NCI-H1930 (cell line): ENCODE measurements at regions not wholly inside any gene's neighbourhood (a gene's known extent, or its start where the extent isn't known, plus 50 kb on each side); places are given as distances from the start of the nearest gene placed in this dataset.

Source experiments
- DNase-seq, 2 experiments: peaks; one replicate each; lab custom pipeline; 2025; lab: John Stamatoyannopoulos, UW

DNA sequence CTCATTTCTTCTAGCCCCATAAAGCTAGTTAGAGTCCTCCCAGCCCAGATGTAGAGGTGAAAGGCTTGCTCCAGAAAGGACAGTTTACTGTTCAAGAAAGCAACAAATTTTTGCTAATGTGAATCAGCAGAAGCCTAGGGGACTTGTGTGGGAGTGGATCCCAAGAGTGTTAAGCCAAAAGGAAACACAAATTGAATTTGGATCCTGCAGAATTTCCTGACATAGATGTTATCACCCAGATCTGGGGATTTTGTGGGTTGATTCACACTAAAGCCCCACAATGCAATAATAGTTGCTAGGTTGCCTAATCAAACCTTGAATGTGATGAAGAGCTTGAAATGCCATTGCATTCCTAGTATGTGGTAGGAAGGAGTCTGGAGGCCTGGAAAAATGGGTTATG lies 135.2 kb upstream of the HS3ST3A1 start:
- no peak for DNase-seq

DNA sequence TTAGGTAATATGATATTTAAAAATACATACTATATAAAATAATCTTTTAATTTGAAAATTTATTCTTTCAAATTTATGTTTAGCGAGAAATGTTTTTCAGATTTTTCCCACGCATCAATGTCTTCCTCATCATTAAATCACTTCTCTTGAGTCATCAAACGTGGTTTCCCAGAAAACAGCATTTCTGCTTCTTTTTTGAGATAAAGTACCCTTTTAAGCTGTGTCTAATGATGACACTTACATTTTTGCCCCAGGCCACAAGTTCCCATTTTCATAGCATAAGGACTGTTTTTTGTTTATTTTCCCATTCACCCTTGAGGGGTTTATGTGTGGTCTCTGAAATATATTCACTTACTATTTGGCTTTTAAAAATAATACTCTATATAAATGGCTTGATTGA lies 139.0 kb upstream of the HS3ST3A1 start:
- DNase-seq = no peak

DNA sequence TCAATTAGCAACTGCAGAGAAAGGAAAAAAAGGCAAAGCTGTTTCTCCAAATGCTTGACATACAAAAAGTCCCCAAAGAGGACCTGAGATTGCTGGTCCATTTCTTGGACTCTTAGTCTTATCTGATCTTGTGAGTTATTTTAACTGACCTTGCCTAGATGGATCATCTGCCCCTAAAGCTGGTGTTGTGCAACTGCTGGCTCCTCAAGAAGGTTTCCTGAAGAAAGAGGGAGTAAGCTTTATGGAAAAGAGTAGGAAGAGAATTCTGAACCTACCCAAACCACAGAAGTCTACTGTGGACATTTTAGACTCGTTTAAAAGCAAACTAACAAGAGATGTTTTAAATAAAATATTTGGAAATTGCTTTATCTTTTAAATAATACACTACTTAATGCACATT lies 140.0 kb upstream of the HS3ST3A1 start:
- DNase-seq = no peak

DNA sequence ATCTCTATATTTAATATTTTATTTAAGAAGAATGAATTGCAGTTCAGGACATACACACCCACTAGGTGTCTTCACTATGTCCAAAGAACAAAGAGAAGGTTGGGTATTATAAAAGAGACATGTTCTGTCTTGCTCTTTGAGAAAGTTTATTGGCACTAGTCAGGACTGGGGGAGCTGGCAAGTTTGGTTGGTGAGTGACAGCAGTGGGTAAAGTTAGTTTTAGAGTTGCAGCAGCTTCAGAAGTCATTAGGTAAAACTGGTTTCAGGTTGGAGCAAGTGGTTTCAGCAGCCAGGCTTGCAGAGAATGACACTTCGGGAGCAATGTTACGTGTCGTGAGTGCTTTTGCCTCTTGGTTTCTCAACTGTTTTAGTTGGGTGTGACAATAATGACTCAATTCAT lies 142.2 kb upstream of the HS3ST3A1 start:
- DNase-seq = no peak

DNA sequence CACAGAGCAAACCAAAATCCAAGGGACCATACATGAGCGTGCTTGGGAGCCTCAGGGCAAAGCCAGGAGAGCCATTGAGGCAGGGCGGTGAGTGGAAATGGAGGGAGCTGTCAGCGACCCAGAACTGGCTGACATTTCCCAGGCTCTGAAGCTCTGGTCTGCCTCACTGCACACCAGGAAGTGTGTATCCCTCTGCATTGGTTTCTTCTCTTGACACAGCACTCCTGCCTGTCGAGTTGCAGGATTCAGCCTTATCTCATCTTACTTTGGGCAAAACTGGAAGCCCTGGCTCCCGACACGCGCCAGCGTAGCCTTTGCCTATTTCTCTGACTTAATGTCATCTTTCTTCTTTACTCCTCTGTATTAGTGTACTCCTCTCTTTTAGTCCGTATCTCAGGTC lies 144.7 kb upstream of the HS3ST3A1 start:
- DNase-seq = no peak

DNA sequence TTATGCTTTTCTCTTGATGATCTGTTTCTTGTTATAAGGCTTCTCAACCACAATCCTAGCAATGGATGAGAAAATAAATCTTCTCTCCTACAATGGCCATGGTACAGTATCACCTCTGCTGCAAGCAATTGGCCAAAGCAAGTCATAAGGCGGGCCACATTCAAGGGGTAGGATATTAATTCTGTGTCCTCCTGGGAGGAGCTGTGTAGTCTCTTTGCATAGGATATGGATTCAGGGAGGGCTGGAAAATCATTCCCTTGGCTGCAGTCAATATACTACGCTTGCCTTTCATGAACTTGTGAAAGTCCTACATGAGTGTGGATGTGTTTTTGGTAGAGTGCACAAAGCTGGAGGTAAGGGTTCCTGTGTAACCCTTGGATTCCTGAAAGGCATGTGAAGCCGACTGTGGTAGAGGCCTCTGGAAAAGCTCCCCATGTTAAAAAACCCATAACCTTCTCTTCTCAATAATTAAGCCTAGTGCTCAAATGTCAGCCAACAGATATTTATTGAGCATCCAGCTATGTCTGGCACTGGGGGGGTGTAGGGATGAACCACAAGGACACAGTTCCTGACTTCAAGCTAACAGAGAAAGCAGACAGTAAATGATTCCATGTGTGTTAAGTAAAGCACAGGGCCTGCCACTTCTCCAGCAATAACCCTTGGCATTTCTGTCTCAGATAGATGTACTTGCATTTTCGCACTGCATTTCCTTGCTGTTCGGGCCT lies 147.6 kb upstream of the HS3ST3A1 start:
- no peak for DNase-seq

DNA sequence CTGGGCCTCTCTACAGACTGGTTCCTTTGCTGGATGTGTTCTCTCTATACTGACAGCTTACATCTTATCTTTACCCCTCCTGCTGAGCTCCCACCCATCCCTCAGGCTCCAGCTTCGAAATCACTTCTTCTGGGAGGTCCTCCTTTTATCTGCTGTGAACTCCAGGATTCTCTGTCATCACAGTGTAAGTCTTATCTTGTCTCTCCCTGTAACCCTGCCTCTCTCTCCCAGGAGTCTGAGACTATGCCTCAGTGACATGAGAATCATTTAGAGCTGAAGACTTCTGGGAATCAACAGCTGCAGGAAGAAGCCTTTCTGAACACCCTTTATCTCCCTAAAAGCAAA lies 148.1 kb upstream of the HS3ST3A1 start:
- DNase-seq = no peak

DNA sequence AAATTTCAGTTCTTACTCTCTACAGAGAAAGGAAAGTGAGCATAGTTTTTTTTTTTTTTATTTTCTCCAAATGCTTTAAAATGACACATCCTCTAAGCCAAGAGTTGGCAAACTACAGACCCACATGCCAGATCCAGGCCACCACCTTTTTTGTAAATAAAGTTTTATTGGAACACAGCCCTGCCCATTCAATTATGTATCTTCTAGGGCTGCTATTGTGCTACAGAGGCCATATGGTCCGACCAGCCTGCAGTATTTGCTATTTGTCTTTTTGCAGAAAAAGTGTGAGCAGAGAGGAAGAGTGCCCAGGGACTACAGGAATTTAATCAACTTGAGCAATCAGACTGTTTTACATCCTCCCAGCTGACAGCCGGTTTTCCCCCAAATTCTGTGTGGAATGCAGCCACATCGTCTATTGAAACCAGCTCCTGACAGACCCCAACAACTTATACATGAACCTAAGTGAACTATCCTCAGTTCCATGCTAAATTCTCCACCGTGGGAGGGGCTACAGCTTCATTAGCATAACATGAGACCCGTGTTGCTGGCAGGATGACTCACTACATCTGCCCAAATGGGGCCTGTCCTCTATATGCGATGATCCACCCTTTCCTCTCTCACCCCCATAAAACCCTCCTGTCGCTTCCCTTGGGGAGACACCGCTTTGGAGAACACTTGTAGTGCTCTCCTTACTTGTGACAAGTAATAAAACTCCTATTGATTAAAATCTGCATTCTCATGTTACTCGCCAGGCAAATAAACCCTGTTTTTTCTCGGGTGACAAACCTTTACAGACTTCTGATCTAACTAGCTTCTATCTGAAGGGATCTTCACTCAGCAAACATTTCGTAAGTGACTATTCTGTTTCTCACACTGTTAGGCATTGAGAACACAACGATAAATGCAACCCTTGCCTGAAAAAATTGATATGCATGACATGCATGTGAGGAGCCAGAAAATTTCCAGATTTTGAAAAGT lies 149.4 kb upstream of the HS3ST3A1 start:
- DNase-seq = no peak

DNA sequence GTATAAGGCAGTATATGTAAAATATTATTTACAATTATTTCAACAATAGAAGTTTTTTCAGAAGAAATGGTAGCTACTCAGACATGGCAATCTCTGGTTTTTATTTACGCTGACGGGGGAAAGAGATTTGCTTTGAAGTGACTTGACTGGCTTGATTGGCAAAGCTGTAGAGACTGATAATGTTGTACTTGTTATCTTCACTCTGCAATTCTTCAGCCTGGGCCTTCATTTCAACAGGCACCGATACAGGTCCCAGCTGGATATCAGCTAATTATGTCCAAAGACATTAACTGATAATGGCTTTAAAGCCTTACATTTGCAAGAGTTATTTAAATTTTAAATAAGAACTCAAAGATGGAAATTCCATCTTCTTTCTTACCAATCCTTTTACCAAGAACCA lies 151.4 kb upstream of the HS3ST3A1 start:
- DNase-seq = no peak

DNA sequence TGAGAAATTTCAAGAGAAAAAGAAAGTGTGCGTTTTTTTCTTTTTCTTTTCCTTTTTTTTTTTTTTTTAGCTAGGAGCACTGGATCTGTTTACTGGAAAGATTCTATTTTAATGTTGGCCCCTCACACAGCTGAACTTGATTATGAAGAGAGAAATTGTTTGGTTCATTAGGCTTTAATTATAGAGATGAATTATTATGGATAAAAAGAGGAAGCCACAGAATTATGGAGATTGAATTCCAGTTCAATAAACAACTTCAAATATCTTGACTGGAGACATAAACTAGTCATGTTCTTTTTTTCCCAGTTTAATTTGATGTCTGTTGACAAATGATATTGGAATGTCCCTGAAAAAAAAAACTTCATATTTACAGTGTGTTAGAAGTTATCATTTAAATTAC lies 152.0 kb upstream of the HS3ST3A1 start:
- DNase-seq = no peak

DNA sequence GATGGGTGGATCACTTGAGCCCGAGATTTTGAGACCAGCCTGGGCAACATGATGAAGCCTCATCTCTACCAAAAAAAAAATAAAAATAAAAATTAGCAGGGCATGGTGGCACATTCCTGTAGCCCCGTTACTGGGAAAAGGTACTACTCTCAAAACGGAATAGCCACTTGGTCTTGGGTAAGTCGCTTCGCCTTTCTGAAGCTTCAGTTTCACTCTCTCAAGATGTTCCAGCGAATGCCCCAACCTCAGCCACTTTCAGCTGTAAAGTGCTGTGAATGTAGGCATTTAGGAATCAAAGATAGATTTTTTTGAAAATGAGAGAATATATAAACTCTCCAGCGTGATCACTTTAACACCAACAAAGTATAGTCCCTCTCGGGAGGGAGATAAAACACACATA lies 154.1 kb upstream of the HS3ST3A1 start:
- no peak for DNase-seq

DNA sequence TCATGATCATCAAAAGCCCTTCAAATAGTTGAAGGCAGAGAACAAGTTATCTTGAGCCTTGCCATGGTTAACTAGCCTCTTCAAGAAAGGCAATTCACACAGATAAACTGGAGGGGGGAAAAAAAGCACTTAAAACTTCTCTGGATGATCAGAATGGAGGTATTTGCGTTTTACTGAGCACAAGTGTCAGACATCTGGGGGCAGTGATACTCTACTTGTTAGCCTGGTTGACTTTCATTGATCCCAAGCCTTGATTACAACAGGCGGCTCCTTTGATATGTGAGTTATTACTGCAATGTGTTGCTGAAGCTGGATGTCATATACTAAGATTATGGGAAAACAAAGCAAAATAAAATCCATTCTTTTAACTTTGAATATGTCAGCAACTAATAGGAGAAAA lies 155.0 kb upstream of the HS3ST3A1 start:
- no peak for DNase-seq

DNA sequence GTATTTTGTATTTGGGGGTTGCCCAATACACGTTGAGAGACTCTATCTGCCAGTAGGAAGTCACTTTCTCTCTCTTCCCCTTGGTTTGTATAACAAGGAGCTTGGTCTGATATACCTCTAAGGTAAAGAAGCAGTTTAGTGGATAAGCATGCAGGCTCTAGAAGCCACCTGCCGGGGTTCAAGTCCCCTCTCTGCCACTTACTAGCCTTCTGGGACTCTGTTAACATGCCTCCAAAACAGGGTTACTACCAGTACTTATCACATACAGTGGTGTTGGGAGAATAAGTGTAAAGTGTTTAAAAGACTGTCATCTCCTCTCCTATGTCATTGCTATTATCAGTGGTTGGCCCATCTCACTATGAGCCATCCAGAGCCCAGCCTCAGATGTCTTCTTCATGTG lies 156.1 kb upstream of the HS3ST3A1 start:
- DNase-seq = no peak

DNA sequence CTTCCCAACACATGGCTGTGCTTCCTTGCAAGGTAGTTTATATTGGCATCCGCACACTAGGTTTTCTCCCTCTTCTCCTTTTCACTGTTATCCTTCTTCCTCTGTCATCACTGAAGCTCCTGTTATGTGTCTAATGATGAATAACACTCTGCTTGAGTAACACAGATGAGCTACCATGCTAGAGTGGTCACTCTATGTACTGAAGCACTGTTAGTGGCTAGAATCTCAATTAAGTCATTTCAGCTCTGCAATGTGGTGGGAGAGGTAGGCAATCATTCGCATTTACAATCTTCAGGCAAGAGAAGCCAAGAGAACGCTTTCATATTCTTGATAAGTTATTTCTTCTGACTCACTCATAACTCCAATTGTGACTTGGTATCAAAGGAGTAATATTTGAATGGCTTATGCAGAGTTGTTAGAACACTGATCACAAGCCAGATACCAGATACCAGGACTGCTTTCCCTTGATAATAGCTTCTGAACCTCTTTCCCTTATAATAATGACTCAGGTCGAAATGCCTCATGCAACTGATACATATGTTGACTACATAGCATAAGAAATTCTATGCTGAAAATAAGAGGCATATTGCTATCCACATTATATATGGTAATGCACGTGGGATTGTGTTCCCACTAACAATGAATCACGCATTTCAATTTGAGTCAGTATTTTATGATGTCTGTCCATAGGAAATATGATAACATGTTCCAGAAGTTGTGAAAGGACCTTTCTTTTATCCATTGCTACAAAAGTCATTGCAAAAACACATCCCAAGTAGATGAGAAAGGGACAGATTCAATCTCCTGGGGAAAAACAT lies 158.0 kb upstream of the HS3ST3A1 start:
- DNase-seq = no peak

DNA sequence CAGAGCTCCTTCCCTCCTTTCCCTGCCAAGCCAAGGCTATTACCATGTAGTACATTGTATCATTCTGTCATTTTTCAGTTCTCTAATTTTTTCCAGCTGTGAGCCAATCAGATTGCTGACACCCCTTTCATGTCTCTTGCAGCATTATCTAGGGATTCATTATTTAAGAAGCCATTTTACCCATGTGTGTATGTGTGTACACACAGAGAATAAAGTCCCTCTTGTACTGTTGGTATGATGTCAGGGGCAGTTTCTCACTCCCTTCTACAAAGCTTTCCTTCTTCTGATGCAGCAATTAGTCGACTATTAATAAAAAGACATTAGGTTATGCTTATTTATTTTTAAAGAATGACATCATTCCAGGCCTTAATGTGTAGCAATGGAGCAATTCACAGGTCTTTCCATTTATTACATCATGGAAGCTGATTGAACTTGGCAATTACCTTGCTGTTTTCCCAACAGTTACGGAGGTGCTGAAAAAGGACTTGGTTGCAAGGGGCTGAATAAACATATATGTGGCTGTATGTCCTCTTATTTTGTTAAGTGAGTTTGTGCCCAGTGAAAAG lies 159.4 kb upstream of the HS3ST3A1 start:
- DNase-seq = peak in 1 of 2 experiments; percentile 72

DNA sequence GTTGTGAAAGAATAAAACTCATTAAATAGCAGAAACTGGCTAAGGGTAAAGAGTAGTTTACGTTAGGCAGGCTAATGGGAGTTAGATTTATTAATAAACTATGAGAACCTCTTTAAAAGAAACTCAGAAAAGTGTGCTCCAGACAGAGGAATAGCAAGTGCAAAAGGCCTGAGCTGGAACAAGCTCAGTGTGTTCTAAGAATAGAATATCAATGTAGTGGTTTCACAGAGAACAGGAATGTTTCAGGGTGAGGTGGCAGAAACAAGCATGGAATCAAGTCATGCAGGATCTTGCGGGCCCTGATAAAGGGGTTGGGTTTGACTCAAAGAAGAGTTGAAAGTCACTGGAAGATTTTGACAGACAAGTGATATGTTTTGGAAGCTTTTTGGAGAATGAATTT lies 164.0 kb upstream of the HS3ST3A1 start:
- no peak for DNase-seq

DNA sequence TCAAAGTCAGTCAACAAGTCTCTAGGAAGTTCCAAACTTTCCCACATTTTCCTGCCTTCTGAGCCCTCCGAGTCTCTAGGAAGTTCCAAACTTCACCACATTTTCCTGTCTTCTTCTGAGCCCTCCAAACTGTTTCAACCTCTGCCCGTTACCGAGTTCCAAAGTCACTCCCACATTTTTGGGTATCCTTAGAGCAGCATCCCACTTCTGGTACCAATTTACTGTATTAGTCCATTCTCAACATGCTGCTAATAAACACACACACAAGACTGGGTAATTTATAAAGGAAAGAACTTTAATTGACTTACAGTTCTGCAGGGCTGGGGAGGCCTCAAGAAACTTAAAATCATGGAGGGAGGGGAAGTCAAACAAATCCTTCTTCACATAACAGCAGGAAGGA lies 169.0 kb upstream of the HS3ST3A1 start:
- no peak for DNase-seq

DNA sequence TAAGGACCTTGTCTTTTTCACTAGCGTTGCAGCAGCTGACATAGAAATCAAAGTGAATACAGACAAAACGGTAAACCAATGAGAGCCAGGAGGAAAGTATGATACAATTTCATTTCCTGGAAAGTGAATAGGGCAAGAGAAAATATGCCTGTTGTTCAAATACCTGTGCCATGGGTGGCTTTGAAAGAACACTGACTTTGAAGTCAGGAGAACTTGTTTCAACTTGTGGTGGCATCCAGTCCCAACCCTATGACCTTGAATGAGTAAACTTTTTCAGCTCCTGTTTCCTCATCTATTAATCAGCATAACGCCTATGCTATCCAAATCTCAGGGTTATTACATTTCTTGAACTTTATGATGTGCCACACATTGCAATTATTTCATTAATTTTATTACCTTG lies 173.7 kb upstream of the HS3ST3A1 start:
- no peak for DNase-seq

DNA sequence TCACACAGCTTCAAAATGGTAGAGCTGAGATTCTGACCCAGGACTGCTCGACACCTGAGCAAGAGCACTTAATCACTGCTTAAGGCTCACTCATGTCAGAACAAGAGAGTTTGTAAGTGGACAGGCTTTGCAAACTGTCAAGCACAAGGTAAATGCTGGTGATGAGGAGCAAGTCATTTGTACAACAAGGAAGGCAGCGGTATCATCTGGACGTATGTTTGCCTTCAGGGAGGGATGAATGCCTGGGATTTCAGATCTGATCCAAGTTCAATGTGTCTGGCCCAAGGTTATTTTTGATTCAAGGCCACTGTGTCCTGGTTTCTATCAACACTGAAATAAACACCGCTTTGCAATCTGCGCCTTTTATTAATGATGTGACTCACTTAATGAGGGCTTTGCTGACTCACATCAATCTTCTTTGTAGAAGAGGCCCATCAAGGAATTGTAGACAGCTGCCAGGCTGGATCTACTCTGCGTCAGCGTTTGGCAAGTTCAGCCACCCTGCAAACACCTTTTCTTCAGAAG lies 174.4 kb upstream of the HS3ST3A1 start:
- DNase-seq = no peak

DNA sequence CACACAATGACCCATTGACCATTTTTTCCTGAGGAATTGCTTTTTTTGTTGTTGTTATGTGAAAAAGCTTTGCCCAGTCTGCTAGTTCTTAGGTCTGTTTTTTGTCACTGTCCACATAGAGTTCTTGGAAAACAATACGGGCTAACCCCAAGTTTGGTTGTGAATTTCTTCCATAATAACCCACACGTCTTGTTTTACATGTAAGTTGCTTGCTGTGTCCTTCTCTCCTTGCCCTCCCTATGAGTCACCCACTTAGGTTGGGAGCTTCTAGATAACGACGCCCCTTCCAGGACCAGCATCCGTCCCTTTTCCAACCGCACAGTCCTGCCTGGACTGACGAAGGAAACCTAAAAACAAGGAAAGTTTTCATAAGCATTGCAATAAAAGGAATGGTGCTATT lies 175.3 kb upstream of the HS3ST3A1 start:
- DNase-seq = no peak

DNA sequence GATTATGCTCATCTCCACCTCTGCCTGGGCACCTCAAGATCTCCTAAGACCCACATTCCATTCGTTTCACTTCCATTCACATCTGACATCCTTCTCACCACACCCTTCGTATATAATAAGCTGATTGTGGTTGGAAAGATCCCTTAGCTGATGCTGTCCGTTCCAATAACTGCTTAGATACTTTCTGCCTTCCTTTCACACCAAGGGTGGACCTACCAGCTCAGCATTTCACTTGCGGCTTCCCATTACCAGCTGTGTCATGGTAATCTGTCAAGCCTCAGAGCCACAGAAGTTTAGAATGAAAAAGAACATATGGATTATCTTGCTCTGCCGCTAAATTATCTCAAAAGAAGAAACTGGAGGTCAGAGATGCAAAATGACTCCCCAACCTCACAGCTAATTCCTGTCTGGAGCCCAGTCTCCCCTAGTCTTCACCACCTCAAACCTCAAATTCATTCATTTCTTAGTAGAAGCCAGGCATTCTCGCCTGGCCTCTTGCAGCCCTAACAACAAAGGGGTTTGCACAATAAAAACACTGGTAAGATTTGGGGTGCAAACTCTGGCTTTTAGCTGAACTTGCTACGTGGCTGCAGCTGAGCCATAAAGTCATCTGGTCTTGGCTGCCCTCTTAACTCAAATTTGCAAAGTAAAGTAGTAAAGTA lies 182.8 kb upstream of the HS3ST3A1 start:
- DNase-seq = no peak
